OCI-LY7 (cell line): ENCODE measurements at regions not wholly inside any gene's neighbourhood (a gene's known extent, or its start where the extent isn't known, plus 50 kb on each side); places are given as distances from the start of the nearest gene placed in this dataset.

ENCODE experiments used
- CTCF ChIP-seq: fragments of 200-600 bp; sonication (generic); conservative IDR thresholded peaks from 2 replicates; pipeline ENCODE4 v1.5.1; 2014; ENCODE audit warnings: mild to moderate bottlenecking, antibody characterized with exemption, low read length, moderate library complexity, mixed read lengths
- EZH2phosphoT487 ChIP-seq: fragments of 200-600 bp; sonication (generic); IDR thresholded peaks from 2 replicates; pipeline ENCODE4 v1.6.1; 2018; ENCODE audit warnings: low read depth, borderline replicate concordance, mild to moderate bottlenecking, mixed run types, antibody characterized with exemption, low read length, moderate library complexity, mixed read lengths

DNA sequence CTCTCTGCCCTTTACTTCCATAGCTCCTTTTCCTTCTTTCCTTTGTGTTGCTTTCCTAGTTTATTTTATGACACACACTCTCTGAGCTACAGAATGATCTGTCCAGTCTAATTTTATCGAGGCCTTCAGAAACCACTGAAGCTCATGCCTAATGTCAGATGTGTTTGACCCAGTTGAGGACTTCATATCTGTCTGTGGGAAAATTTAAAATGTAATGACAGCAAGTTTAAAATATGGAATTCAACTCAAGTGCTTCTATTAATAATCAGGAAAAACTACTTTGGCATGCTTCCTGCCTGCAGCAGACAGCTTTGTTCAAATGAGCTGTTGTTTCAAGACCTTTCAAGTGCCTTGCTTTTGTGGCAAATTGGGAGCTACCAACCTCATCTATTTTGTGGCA lies 261.8 kb upstream of the MTNR1B start:
- no peak for TF ChIP-seq CTCF
- TF ChIP-seq EZH2phosphoT487, result no peak
